CD4-positive, alpha-beta T cell treated with Interleukin-4 for 1 hour (primary cell): ENCODE measurements at regions not wholly inside any gene's neighbourhood (a gene's known extent, or its start where the extent isn't known, plus 50 kb on each side); places are given as distances from the start of the nearest gene placed in this dataset.

Source experiments
- DNase-seq, 2 donors: peaks; one replicate each; pipeline ENCODE4 v3.0.0-alpha.2; 2020 to 2022

- no peak for DNase-seq
Observed at GRCh38 chr3:152960684-152961083, 125.8 kb downstream of the P2RY1 start.

- DNase-seq: no peak
Observed at GRCh38 chr3:152961323-152961722, 126.4 kb downstream of the P2RY1 start.

- no peak for DNase-seq
Observed at GRCh38 chr3:152964911-152965609, 130.1 kb downstream of the P2RY1 start.

DNA sequence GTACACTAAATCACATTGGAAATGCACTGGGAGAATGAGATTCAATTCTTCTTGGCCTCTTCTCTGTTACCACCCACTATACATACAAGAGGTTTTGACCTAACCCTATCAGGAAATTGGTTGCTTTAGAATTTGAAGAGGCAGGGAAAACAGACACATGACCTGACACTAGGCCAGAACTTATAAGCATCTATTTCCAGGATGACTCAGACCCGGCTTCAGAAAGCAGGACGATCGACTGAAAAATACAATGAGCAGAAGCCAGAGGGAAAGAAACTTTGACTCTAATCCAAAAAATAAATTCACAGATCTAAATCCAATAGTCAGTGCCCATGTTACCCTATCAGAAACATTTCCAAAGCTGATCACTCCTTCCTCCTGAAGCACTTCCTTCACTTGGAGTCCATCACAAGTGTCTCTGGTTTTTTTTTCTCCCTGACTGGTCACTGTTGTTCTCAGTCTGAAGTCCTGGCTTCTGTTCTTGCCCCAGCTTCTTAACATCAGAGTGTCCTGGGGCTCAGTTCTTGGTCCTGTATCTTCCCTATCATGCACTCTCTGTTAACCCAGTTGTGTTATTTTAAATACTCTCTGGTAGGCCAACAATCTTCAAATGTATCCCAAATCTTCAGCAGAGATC is 133.6 kb downstream of the P2RY1 start:
- no peak for DNase-seq

DNA sequence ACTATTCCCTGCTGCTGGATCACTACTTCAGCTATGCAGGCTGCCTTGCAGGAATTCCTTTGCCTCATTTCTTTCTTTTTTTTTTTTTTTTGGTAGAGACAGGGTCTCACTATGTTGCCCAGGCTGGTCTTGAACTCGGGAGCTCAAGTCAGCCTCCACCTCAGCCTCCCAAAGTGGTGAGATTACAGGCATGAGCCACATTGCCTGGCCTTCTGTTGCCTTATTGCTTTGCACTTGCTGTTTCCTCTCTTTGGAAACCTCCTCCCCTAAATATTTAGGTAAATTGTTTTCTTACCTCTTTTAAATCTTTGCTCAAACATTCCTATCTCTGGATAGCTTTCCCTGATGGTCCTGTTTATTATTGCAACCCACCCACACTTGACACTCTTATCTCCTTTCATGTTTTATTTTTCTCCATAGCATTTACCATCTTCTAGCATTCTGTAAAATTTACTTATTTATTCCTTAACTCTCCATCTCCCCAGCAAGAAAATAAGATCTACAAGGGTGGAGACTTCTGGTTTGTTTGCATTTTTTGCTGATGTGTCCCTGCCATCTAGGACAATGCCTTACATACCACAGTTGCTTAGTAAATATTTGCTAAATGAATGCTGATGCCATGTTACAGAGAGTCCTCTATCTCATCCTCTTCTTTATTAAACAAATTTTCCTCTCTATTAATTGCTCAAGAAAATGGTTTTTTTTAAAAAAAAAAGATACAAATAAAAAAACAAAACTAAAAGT is 134.8 kb downstream of the P2RY1 start:
- DNase-seq: no peak

DNA sequence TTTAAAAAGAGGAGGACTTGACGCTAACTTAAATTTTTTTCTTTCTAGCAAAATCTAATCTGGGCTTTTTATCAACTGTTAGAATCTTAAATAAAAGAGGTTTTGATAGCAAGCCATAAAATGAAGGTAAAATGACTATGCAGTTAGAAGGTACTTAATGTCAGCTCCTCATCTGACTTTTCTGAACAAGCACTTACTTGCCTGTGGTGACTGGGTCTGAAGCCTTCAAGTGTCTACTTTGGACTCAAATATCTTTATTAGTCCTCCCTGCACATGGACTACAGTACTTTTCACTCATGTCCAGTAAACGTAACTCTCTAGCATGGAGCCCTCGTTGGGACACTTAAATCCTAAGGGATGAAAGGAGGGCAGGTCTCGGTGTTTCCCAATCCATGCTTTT is 135.9 kb downstream of the P2RY1 start:
- DNase-seq: no peak

GRCh38 chr3:152971880-152972279 is 136.9 kb downstream of the P2RY1 start:
- no peak for DNase-seq

DNA sequence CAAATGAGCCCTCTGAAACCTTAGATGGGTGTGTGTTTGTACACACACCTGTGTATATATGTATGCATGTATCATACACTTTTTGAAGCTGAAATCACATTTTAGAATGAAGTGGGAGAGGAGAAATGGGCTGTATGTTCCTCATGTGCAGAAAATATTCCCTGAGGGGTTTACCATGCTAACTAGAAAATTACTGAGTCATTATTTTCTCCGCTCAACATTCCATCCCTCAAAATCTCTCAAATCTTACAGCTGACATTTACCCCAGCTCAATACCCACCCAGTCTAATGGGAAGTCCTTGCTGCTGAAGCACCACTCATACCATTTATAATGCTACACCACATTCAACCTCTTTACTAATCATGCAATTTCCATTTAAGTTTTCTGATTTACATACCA is 138.6 kb downstream of the P2RY1 start:
- no peak for DNase-seq

GRCh38 chr3:152976239-152976638 is 141.3 kb downstream of the P2RY1 start:
- no peak for DNase-seq

DNA sequence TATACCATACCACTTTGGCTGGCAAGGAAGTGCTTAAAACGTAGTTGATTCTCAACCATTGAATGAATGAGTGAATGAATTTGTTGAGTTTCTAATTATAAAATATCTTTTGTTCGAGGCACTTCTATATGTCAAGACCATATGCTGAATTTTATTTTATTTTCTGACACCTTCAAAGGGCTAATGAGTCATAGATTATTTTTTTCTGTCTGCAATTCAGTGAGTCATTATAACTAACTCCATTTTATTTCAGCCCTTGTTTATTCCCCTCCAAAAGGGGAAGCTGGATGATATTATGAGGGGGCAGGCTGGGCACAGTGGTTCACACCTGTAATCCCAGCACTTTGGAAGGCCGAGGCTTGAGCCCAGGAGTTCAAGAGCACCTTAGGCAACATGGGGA is 142.4 kb downstream of the P2RY1 start:
- DNase-seq: no peak

DNA sequence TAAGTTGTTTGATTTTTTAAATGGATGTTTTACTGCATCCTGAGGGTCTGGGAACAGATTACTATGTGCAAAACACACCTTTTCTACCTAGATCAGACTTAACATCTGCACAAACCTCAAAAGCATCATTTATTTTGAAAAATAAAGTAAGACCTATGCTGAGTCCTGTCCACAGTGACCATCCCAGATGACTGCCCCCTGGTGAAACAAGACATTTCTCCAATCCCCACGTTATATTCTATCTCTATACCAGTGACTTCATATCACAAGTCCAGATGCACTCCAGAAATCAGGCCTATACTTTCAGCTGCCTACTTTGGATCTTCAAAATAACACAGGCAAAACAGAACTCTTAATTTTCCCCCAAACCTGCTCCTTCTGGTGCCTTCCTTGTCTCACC is 143.2 kb downstream of the P2RY1 start:
- no peak for DNase-seq

- no peak for DNase-seq
Observed at GRCh38 chr3:152997526-152997925, 162.6 kb downstream of the P2RY1 start.

DNA sequence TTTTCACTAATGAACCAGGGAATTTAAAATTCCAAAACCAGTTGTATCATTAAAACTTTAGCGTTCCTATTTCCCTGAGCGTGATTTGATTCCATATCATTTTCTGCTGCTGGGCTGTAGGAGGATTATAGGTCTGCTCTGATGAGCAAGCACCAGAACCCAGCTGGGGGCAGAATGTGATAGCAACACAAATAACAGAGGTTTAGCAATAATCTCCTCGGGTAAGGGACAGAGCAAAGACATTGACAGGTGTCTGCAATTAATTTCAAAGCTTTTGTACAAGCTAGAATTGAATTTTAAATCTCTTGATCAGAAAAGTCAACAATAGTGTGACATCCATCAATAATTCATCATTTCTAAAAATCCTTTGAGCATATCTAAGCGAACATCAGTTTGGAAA is 163.4 kb upstream of the RAP2B start:
- no peak for DNase-seq

DNA sequence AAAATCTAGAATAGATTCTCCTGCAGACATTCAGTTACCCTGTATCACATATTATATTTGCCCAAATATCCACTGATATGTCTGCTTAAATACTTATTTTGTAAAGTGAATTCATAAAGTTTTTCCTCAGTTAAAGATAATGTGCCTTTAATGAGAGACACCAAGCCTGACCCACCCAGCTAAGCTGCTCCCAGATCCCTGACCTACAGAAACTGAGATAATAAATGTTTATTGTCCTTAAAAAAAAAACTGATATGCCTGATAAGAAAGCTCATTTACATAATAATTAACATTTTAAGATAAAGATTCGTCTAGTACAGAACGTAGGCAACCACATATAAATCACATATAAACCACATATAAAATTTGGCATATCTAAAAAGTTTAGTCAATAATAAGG is 161.7 kb upstream of the RAP2B start:
- no peak for DNase-seq

DNA sequence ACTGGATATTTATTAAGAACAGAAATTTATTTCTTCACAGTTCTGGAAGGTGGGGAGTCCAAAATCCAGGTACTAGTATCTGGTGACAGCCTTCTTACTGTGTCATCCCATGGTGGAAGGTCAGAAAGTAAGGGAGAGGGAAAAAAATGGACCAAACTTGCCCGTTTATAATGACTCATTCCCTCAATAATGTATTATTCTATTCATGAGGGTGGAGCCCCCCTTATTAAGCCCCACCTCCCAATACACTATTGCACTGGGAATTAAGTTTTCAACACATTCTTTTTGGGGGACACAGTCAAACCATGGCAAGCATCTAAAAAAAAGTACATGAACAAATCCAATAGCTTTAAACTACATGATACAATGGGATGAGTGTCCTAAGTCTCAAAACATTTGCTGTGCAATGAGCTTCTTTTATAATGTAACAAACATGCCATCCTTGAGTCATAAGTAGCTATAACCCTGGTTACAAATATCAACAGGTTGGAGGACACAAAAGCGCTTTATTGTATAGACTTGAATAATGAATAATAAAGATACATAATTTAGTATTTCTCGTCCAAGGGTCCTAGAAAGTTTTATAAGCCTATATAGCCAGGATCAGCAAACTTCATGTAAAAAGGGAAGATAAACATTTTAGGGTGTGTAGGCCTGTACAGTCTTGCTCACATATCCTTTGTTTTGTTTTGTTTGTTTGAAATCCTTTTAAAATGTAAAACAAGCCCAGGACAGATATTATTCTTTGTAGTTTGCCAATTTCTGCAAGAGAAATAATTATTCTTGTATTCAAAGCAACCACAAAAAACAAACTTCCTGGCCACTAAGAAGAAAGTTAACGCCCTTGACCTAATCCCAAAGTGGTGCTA is 160.6 kb upstream of the RAP2B start:
- no peak for DNase-seq

DNA sequence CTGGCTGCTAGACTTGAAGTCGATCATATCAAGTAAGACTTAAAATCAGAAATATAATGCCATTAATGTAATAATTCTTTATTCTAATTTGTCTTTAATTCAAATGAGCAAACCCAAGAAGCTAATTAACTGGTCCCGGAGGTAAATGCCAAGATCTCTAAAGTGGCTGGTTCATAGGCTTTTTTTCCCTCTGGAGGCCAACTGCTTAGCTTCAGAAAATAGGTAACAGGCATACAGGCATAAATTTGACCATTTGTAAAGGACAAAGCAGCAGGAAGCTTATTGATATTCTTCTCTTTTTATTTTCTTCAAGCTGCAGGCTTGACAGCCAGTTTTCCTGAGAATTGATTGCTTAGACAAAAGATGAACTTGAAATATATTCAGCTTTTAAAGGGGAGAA is 158.6 kb upstream of the RAP2B start:
- DNase-seq: no peak

DNA sequence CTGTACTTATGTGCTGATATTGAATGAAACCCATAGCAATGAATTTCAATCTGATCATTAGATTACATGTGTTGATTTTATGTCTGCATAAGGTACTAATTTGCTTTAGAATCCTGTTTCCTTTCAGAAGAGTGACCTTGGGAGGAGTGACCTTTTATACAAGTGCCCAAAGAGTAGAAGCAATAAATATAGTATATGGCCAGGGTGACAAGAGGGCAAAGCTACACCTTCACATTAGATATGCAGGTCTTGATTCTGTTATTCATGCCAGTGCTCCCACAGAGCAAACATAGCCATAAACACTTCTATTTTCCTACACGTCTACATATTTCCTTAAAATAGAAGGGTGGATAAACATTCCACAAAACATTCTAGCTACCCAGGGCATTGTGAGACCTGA is 158.2 kb upstream of the RAP2B start:
- DNase-seq: no peak

DNA sequence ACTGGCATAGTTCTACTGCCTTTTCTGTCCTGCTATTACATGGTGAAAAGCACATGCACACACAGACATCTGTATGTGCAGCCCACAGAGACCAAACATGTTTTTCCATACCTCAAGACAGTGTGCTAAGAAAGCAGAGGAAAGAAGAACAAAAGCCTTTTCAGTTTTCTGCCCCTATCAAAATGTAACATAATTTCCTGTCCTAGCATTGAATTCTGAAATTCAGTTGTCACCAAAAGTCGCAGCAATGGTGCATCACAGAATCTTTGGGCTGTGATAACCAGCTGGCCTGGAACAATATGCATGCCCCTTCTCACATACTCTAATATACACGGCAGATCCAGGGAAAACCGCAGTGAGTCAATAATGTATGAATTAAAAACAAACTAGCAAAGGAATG is 153.8 kb upstream of the RAP2B start:
- no peak for DNase-seq

- DNase-seq: no peak
Observed at GRCh38 chr3:153023896-153024295, 138.1 kb upstream of the RAP2B start.

DNA sequence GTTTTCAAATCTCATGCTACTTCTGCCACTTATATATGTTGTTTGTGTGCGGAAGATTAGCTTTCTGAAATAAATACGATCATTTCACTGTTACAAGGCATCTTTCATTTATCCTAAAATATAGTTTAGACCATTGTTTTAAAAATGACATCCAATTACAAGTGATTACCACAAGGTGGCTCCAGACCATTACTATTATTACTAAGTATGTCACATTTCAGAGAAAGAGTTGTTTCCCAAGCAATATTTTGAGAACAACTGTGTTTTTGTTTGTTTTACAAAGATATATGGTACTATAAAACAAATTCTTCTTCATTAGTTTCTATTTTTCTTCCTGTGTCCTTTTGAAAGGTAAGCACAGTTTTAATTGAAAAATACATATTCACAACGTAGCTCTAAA is 136.0 kb upstream of the RAP2B start:
- DNase-seq: peak in 1 of 2 donors; percentile 36

GRCh38 chr3:153028381-153028780 is 133.6 kb upstream of the RAP2B start:
- no peak for DNase-seq

GRCh38 chr3:153029350-153029749 is 132.7 kb upstream of the RAP2B start:
- DNase-seq: no peak

GRCh38 chr3:153032891-153033290 is 129.1 kb upstream of the RAP2B start:
- DNase-seq: no peak
